ENCODE measurements at regions not wholly inside any gene's neighbourhood (a gene's known extent, or its start where the extent isn't known, plus 50 kb on each side); places are given as distances from the start of the nearest gene placed in this dataset.

- TF ChIP-seq ZBTB20 (tag by site-specific recombination; IDR thresholded peaks at IDR 0.05) (no peak), CTCF (tag by site-specific recombination; IDR thresholded peaks at IDR 0.05) (no peak), ZNF274 (IDR thresholded peaks at IDR 0.05; ENCODE audit: low read length) (no peak), ZNF274 (tag by site-specific recombination; IDR thresholded peaks at IDR 0.05; ENCODE audit: borderline replicate concordance) (no peak), ZNF280D (tag by site-specific recombination; IDR thresholded peaks at IDR 0.05) (no peak), ZNF777 (tag by site-specific recombination; IDR thresholded peaks at IDR 0.05; ENCODE audit: borderline replicate concordance) (no peak), ZIC2 (tag by site-specific recombination; IDR thresholded peaks at IDR 0.05) (no peak), OSR2 (tag by site-specific recombination; IDR thresholded peaks at IDR 0.05) (no peak), TCF7L2 (IDR thresholded peaks at IDR 0.05; ENCODE audit: borderline replicate concordance, low read depth, low read length) (no peak), ZNF785 (tag by site-specific recombination; IDR thresholded peaks at IDR 0.05) (no peak), ZNF639 (tag by site-specific recombination; IDR thresholded peaks at IDR 0.05) (no peak)
Observed at GRCh38 chr10:108443636-108444035, 1279.1 kb upstream of the SORCS1 start.
